ENCODE measurements at regions not wholly inside any gene's neighbourhood (a gene's known extent, or its start where the extent isn't known, plus 50 kb on each side); places are given as distances from the start of the nearest gene placed in this dataset.

- TF ChIP-seq EZH2 (IDR thresholded peaks at IDR 0.05; ENCODE audit: low read length, missing control alignments), result no peak
- no peak for TF ChIP-seq CTCF (conservative IDR thresholded peaks at IDR 0.05 in 1 of 2, IDR thresholded peaks at IDR 0.05 in 1 of 2; ENCODE audit: low read depth in 1 of 2, low read length in 2 of 2)
These were observed 289.7 kb upstream of the ZFHX3 start for GRCh38 chr16:73337373-73338296.

Measured in fibroblast of lung (primary cell).